Neural cell (in vitro differentiated cells): ENCODE measurements at regions not wholly inside any gene's neighbourhood (a gene's known extent, or its start where the extent isn't known, plus 50 kb on each side); places are given as distances from the start of the nearest gene placed in this dataset.

Experiments
- H2AFZ ChIP-seq: fragments of 200-600, 300-800 bp; sonication (generic), shearing (Covaris generic); 2 replicates; pipeline ENCODE4 v1.6.0; 2014; ENCODE audit warnings: low read depth, mild to moderate bottlenecking, antibody characterized with exemption, low read length, moderate library complexity
- H3F3A ChIP-seq: fragments of 200-600 bp; shearing (Covaris generic); 2 replicates; pipeline ENCODE4 v1.6.1; 2016; ENCODE audit warnings: mild to moderate bottlenecking, moderate library complexity, mixed read lengths, antibody characterized with exemption, low read length; ENCODE audit not compliant: insufficient read depth, poor library complexity, severe bottlenecking
- H3K27ac ChIP-seq: fragments of 200-600, 300-800 bp; sonication (generic), shearing (Covaris generic); 2 replicates; pipeline ENCODE4 v1.5.1; 2014; ENCODE audit warnings: mild to moderate bottlenecking, low read length, moderate library complexity
- H3K27me3 ChIP-seq: fragments of 300-800, 200-600 bp; sonication (generic), shearing (Covaris generic); 2 replicates; pipeline ENCODE4 v1.6.0; 2014; ENCODE audit warnings: mild to moderate bottlenecking, low read depth, low read length, moderate library complexity; ENCODE audit not compliant: insufficient read depth
- H3K36me3 ChIP-seq: fragments of 300-800, 200-600 bp; sonication (generic), shearing (Covaris generic); 2 replicates; pipeline ENCODE4 v1.5.1; 2014; ENCODE audit warnings: mild to moderate bottlenecking, antibody characterized with exemption, low read length, moderate library complexity; ENCODE audit not compliant: insufficient read depth
- H3K4me2 ChIP-seq: fragments of 300-800, 200-600 bp; sonication (generic), shearing (Covaris generic); 2 replicates; pipeline ENCODE4 v1.6.0; 2014; ENCODE audit warnings: mild to moderate bottlenecking, low read length
- H3K4me3 ChIP-seq: fragments of 300-800, 200-600 bp; sonication (generic), shearing (Covaris generic); 2 replicates; pipeline ENCODE4 v1.5.1; 2014; ENCODE audit warnings: mild to moderate bottlenecking, low read length, moderate library complexity
- H3K79me2 ChIP-seq: fragments of 200-600 bp; shearing (Covaris generic); replicated peaks from 2 replicates; pipeline ENCODE4 v1.6.0; 2014; ENCODE audit warnings: mild to moderate bottlenecking, low read length, moderate library complexity; ENCODE audit not compliant: insufficient read depth
- H3K9ac ChIP-seq: fragments of 300-800, 200-600 bp; sonication (generic), shearing (Covaris generic); 2 replicates; pipeline ENCODE4 v1.6.1; 2016; ENCODE audit warnings: mild to moderate bottlenecking, low read length, mixed read lengths
- H3K9me2 ChIP-seq: fragments of 200-600 bp; shearing (Covaris generic); 2 replicates; pipeline ENCODE4 v1.6.1; 2016; ENCODE audit warnings: mild to moderate bottlenecking, low read length, mixed read lengths; ENCODE audit not compliant: insufficient read depth
- H3K9me3 ChIP-seq: fragments of 200-600, 300-800 bp; sonication (generic), shearing (Covaris generic); 2 replicates; pipeline ENCODE4 v1.6.1; 2016; ENCODE audit warnings: mild to moderate bottlenecking, mixed run types, low read length, moderate library complexity, mixed read lengths
- H4K20me1 ChIP-seq: fragments of 200-600 bp; shearing (Covaris generic); 2 replicates; pipeline ENCODE4 v1.6.1; 2016; ENCODE audit warnings: mild to moderate bottlenecking, mixed run types; ENCODE audit not compliant: insufficient read depth
- EP300 ChIP-seq: fragments of 450-650 bp; conservative IDR thresholded peaks from 2 replicates; pipeline ENCODE4 v1.6.1; 2014; ENCODE audit warnings: antibody characterized with exemption, mild to moderate bottlenecking, moderate library complexity; ENCODE audit not compliant: poor library complexity, severe bottlenecking
- EZH2 ChIP-seq: fragments of 200-600, 300-800 bp; shearing (Covaris generic), sonication (generic); IDR thresholded peaks from 2 replicates; pipeline ENCODE4 v1.6.1; 2014; ENCODE audit warnings: antibody characterized with exemption, low read length, borderline replicate concordance, mild to moderate bottlenecking; ENCODE audit not compliant: insufficient read depth, poor library complexity, severe bottlenecking
- MXI1 ChIP-seq: fragments of 450-650 bp; conservative IDR thresholded peaks from 2 replicates; pipeline ENCODE4 v1.6.1; 2014; ENCODE audit warnings: antibody characterized with exemption, mild to moderate bottlenecking; ENCODE audit not compliant: poor library complexity, severe bottlenecking
- POLR2AphosphoS5 ChIP-seq: IDR thresholded peaks from 2 replicates; pipeline ENCODE4 v1.6.1; 2012
- RAD21 ChIP-seq: fragments of 450-650 bp; conservative IDR thresholded peaks from 2 replicates; pipeline ENCODE4 v1.6.1; 2014; ENCODE audit warnings: antibody characterized with exemption, mild to moderate bottlenecking, moderate library complexity
- REST ChIP-seq: IDR thresholded peaks from 2 replicates; pipeline ENCODE4 v1.6.1; 2012; ENCODE audit warnings: borderline replicate concordance
- SMC3 ChIP-seq: fragments of 450-650 bp; conservative IDR thresholded peaks from 2 replicates; pipeline ENCODE4 v1.6.1; 2014; ENCODE audit warnings: antibody characterized with exemption, mild to moderate bottlenecking, moderate library complexity; ENCODE audit not compliant: poor library complexity
- TAF1 ChIP-seq: IDR thresholded peaks from 2 replicates; pipeline ENCODE4 v1.6.1; 2012; ENCODE audit warnings: low read depth
- TF ChIP-seq, protein P1 (sequence below): fragments of 450-650 bp; IDR thresholded peaks from 2 replicates; pipeline ENCODE4 v1.5.1; 2014; ENCODE audit warnings: antibody characterized with exemption, mild to moderate bottlenecking, moderate library complexity; ENCODE audit not compliant: poor library complexity, severe bottlenecking

- no peak for TF ChIP-seq RAD21
- no peak for TF ChIP-seq EP300
- TF ChIP-seq SMC3 = no peak
- TF ChIP-seq EZH2 = no peak
- TF ChIP-seq REST = no peak
- TF ChIP-seq MXI1 = no peak
- TF ChIP-seq TAF1 = no peak
- TF ChIP-seq, protein P1, sequence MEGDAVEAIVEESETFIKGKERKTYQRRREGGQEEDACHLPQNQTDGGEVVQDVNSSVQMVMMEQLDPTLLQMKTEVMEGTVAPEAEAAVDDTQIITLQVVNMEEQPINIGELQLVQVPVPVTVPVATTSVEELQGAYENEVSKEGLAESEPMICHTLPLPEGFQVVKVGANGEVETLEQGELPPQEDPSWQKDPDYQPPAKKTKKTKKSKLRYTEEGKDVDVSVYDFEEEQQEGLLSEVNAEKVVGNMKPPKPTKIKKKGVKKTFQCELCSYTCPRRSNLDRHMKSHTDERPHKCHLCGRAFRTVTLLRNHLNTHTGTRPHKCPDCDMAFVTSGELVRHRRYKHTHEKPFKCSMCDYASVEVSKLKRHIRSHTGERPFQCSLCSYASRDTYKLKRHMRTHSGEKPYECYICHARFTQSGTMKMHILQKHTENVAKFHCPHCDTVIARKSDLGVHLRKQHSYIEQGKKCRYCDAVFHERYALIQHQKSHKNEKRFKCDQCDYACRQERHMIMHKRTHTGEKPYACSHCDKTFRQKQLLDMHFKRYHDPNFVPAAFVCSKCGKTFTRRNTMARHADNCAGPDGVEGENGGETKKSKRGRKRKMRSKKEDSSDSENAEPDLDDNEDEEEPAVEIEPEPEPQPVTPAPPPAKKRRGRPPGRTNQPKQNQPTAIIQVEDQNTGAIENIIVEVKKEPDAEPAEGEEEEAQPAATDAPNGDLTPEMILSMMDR = no peak
- no peak for TF ChIP-seq POLR2AphosphoS5
- Histone ChIP-seq H3K4me3 (no peak overlapping the region), H3F3A (no peaks in the 10 kb centered on the region), H3K9me2 (no peaks in the 10 kb centered on the region), H3K27ac (no peak overlapping the region), H3K9me3 (no peaks in the 10 kb centered on the region), H2AFZ (no peak overlapping the region), H3K9ac (no peak overlapping the region), H4K20me1 (no peaks in the 10 kb centered on the region), H3K79me2 (no peaks in the 10 kb centered on the region), H3K4me2 (no peak overlapping the region), H3K36me3 (no peaks in the 10 kb centered on the region), H3K27me3 (no peaks in the 10 kb centered on the region)
Observed at GRCh38 chr15:47139965-47140364, 577.3 kb upstream of the SEMA6D start.

DNA sequence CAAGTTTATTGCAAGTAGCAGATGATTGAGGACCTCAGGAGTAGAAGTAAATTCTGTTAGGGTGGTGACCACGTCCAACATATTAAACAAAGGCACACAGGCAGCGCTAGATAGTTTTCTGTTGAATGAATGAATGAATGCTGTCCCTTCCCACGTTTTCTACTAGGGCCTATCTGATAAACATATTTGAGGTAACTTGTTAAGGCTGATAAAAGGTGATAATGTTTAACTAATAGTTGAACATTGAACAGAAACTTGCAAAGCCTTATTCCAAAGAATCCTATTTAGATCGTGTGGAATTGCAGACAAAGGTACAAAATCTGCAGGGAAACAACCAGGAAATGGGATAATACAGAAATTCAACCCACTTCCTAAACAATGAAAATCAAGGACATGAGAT, 559.5 kb upstream of the SEMA6D start:
- Histone ChIP-seq H4K20me1 (no peaks in the 10 kb centered on the region), H3F3A (no peaks in the 10 kb centered on the region)

More for the DNA sequence above, 559.5 kb upstream of the SEMA6D start:
- Histone ChIP-seq H3K4me3 (no peak overlapping the region), H3K9me3 (no peaks in the 10 kb centered on the region), H3K4me2 (no peak overlapping the region), H3K9me2 (no peaks in the 10 kb centered on the region), H3K27ac (no peak overlapping the region), H3K36me3 (no peaks in the 10 kb centered on the region), H3K9ac (no peak overlapping the region), H3K27me3 (no peaks in the 10 kb centered on the region), H2AFZ (no peak overlapping the region), H3K79me2 (no peaks in the 10 kb centered on the region)
- TF ChIP-seq SMC3 (no peak), EP300 (no peak), EZH2 (no peak), REST (no peak), MXI1 (no peak), POLR2AphosphoS5 (no peak), TAF1 (no peak), RAD21 (no peak)
- TF ChIP-seq, protein P1 = no peak
